HG03558 (cell line): ENCODE measurements at regions not wholly inside any gene's neighbourhood (a gene's known extent, or its start where the extent isn't known, plus 50 kb on each side); places are given as distances from the start of the nearest gene placed in this dataset.

Experiments used
- ATAC-seq: cut with Tn5 transposase; IDR thresholded peaks from one replicate; pipeline ENCODE4 v1.9.1; 2021; ENCODE audit warnings: moderate number of reproducible peaks; ENCODE audit not compliant: unreplicated experiment; ENCODE audit errors: extremely low read depth

GRCh38 chr4:32776435-32777203, 2056.4 kb downstream of the PCDH7 start:
- ATAC-seq, result no peak

GRCh38 chr4:32778025-32778424, 2057.9 kb downstream of the PCDH7 start:
- ATAC-seq, result no peak

- no peak for ATAC-seq
Measured at GRCh38 chr4:32778938-32779337, 2058.8 kb downstream of the PCDH7 start.

GRCh38 chr4:32789026-32789608, 2068.9 kb downstream of the PCDH7 start:
- ATAC-seq, result no peak

GRCh38 chr4:32790803-32791202, 2070.6 kb downstream of the PCDH7 start:
- no peak for ATAC-seq

- ATAC-seq, result no peak
Measured at GRCh38 chr4:32798471-32799159, 2078.4 kb downstream of the PCDH7 start.

GRCh38 chr4:32824336-32824735, 2104.2 kb downstream of the PCDH7 start:
- ATAC-seq, result no peak

GRCh38 chr4:32826169-32826568, 2106.0 kb downstream of the PCDH7 start:
- ATAC-seq, result no peak

- no peak for ATAC-seq
Measured at GRCh38 chr4:32830160-32830559, 2110.0 kb downstream of the PCDH7 start.

GRCh38 chr4:32831104-32831503, 2110.9 kb downstream of the PCDH7 start:
- ATAC-seq, result no peak

GRCh38 chr4:32840461-32841189, 2120.5 kb downstream of the PCDH7 start:
- no peak for ATAC-seq

GRCh38 chr4:32841217-32841616, 2121.0 kb downstream of the PCDH7 start:
- ATAC-seq, result no peak

- no peak for ATAC-seq
Measured at GRCh38 chr4:32847461-32847860, 2127.3 kb downstream of the PCDH7 start.

GRCh38 chr4:32855622-32856021, 2135.5 kb downstream of the PCDH7 start:
- ATAC-seq, result no peak

GRCh38 chr4:32858361-32858760, 2138.2 kb downstream of the PCDH7 start:
- no peak for ATAC-seq

GRCh38 chr4:32858971-32859370, 2138.8 kb downstream of the PCDH7 start:
- no peak for ATAC-seq

GRCh38 chr4:32864713-32865351, 2144.7 kb downstream of the PCDH7 start:
- ATAC-seq, result no peak

- ATAC-seq, result no peak
Measured at GRCh38 chr4:32876546-32876945, 2156.4 kb downstream of the PCDH7 start.

GRCh38 chr4:32879913-32880312, 2159.7 kb downstream of the PCDH7 start:
- ATAC-seq, result no peak

GRCh38 chr4:32884198-32884597, 2164.0 kb downstream of the PCDH7 start:
- no peak for ATAC-seq
